PC-3 (cell line): ENCODE measurements at regions not wholly inside any gene's neighbourhood (a gene's known extent, or its start where the extent isn't known, plus 50 kb on each side); places are given as distances from the start of the nearest gene placed in this dataset.

ENCODE experiments used
- EZH2 ChIP-seq: fragments of 300-600 bp; sonication (generic); IDR thresholded peaks from one replicate; pipeline ENCODE4 v1.6.1; 2017; ENCODE audit warnings: antibody characterized with exemption, mild to moderate bottlenecking, low read length; ENCODE audit not compliant: unreplicated experiment
- EZH2phosphoT487 ChIP-seq: fragments of 300-600 bp; sonication (generic); IDR thresholded peaks from 2 replicates; pipeline ENCODE4 v1.6.1; 2018; ENCODE audit warnings: mild to moderate bottlenecking, antibody characterized with exemption, low read length, borderline replicate concordance
- TF ChIP-seq, protein P1 (sequence below): fragments of 300-600 bp; sonication (generic); conservative IDR thresholded peaks from 2 replicates; pipeline ENCODE4 v1.5.1; 2017; ENCODE audit warnings: antibody characterized with exemption, low read depth, mild to moderate bottlenecking, low read length

GRCh38 chr13:24068472-24068871 lies 92.0 kb upstream of the SPATA13 start:
- TF ChIP-seq, protein P1, sequence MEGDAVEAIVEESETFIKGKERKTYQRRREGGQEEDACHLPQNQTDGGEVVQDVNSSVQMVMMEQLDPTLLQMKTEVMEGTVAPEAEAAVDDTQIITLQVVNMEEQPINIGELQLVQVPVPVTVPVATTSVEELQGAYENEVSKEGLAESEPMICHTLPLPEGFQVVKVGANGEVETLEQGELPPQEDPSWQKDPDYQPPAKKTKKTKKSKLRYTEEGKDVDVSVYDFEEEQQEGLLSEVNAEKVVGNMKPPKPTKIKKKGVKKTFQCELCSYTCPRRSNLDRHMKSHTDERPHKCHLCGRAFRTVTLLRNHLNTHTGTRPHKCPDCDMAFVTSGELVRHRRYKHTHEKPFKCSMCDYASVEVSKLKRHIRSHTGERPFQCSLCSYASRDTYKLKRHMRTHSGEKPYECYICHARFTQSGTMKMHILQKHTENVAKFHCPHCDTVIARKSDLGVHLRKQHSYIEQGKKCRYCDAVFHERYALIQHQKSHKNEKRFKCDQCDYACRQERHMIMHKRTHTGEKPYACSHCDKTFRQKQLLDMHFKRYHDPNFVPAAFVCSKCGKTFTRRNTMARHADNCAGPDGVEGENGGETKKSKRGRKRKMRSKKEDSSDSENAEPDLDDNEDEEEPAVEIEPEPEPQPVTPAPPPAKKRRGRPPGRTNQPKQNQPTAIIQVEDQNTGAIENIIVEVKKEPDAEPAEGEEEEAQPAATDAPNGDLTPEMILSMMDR: no peak
- TF ChIP-seq EZH2: no peak
- no peak for TF ChIP-seq EZH2phosphoT487
